HG03139 (cell line): ENCODE measurements at regions not wholly inside any gene's neighbourhood (a gene's known extent, or its start where the extent isn't known, plus 50 kb on each side); places are given as distances from the start of the nearest gene placed in this dataset.
A peak's percentile ranks its signal among the peaks of the same experiment; 100 is the strongest.
"Not testable (repeated sequence)": the region's sequence is repeated elsewhere in the genome, so short reads cannot be mapped to it uniquely, and the experiment has no call there.

Experiments
- ATAC-seq: cut with Tn5 transposase; IDR thresholded peaks from one replicate; pipeline ENCODE4 v1.9.1; 2021; ENCODE audit not compliant: unreplicated experiment

DNA sequence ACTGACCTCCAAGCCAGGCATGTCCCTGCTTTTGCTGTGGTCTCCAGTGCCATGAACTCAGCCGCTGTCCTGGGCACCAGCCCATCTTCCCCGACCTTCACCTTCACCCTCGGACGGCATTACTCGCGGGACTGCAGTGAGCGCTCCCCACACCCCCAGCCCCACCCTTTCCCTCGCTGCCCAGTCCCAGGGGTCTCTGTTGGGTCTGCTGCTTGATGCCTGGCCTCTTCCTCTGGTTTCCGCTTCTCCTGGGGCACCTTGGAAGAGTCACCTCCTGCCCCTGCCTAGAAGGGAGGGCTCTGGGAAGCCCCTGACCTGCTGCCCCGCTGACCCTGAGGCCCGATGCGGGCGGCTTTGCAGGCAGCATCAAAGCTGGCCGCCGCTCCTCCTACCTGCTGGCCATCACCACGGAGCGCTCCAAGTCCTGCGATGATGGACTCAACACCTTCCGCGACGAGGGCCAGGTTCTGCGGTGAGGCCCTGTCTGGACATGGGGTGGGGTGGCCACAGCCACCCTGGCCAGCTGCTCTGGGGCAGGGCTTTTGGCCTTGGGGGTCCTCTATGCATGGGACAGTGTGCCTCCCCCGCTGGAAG is 102.3 kb downstream of the ZNF267 start:
- ATAC-seq: not testable (repeated sequence)

DNA sequence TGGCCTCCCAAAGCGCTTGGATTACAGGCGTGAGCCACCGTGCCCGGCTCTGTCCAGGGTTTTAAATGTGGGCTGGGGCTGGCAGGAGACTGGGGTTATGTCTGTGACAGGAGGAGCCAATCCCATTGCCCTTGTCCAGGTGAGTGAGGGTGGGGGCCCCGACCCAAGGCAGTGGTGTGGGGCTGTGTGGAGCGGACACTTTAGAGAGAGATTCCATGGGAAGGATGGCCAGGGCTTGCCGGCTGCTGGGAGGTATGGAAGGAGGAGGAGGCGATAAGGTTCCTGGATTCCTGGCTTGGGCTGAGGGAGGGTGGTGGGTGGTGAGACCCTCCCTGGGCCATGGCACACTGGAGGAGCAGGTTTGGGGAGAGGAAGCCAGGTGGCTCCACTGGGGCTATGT is 104.9 kb downstream of the ZNF267 start:
- ATAC-seq: not testable (repeated sequence)

DNA sequence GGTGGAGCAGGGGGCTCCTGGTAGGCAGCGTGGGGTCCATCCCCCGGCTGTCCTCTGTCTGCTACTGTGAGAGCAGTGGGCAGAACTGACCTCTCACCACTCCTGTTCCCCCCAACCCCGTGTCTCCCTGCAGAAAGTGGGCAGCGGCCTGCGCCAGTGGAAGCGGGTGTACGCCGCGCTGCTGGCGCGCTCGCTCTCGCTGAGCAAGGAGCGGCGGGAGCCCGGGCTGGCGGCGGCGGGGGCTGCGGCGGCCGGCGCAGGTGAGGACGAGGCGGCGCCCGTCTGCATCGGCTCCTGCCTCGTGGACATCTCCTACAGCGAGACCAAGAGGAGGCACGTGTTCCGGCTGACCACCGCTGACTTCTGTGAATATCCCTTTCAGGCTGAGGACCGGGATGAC is 108.1 kb downstream of the ZNF267 start:
- ATAC-seq: not testable (repeated sequence)

DNA sequence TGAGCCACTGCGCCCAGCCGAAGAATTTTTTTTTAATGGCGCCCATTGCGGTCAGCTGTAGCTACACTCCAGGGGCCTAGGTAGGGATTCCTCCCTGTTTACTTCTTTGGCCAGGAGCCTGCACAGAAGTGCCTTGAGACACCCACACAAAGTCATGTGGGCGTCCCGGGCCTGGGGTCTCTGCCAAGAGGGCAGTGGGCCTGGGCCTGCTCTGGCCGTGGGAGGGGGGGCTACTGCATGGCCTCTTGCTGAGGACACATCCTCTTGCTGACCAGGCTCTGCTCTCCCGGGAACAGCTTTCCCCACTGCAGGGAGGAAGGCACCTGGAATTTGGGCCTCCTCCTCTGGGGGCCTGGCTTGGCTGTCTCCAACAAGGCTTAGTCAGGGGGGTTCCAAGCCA is 109.4 kb downstream of the ZNF267 start:
- not testable (repeated sequence) for ATAC-seq

DNA sequence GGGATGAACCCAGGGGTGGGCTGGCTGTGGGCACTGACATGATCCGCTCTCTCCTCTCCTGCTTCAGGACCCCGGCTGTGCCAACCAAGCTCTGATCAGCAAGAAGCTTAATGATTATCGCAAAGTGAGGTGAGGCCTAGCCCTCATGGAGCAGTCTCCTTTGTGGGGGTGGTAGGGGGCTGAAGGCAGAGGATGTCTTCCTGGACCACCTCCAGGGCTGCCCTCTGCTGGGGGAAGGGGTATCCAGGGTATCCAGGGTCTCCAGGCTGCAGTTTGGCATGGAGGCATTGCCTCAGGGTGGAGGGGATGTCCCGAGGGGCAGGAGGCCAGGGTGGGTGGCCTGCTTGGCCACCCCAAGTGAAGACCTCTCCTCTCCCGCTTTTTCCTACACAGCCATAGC is 110.1 kb downstream of the ZNF267 start:
- ATAC-seq: not testable (repeated sequence)

DNA sequence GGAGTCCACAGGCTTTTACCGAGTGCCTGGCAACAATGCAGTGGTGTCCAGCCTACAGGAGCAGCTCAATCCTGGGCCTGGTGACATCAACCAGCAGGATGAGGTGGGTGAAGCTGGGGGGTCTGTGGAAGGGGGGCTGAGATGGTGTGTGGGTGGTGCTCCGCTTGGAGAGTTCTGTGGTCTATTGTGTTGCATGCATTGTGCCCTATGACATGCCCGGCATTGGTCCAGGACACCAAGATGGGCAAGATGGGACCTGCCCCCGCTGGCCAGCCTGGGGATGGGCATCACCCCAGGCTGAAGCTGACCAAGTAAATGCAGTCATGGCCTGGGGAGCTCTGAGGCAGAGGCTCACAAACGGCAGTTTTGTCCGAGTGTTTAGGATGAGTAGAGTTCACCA is 113.3 kb downstream of the ZNF267 start:
- ATAC-seq: not testable (repeated sequence)

DNA sequence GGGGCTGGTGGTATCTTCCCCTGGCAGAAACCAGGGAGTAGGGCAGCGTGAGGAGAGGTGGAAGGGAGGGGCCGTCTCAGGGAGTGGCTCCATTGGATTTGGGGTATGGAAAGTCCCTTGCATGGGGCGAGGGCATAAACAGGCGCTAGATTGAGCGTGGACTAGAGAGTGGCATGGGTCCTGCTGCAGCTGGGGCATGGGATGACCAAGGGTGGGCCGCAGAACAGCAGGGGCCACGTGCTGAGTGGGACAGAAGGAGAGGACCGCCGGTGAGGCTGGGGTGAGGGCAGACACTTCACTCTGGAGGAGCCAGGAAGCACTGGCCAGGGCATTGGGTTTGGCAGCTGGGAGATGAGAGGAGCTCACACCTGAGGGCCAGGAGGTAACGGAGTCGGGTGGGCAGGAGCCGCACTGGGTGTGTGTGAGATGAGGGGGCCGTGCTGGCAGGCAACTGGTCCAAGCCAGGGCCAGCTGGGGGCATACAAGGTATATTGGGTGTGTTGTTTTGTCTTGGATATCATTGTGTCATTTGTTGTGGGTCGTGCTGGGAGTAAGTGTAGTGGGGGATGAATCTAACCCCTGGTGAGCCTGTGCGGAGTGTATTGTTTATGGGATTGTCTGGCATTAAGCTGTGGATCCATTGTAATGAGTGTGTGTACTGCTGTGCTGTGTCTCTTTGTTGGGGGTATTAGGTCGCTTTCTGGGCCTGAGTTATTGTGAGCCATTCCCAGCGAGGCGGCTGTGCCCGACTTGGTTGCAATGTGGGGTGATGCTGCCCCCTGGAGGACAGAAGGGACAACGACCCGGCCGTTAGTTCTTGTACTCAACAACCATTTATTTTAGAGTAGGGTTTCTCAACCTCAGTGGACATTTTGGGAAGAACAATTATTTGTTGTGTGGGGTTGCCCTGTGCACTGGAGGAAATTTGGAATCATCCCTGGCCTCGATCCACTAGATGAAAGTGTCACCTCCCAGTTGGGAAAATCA is 115.3 kb downstream of the ZNF267 start:
- peak; percentile 54 for ATAC-seq

DNA sequence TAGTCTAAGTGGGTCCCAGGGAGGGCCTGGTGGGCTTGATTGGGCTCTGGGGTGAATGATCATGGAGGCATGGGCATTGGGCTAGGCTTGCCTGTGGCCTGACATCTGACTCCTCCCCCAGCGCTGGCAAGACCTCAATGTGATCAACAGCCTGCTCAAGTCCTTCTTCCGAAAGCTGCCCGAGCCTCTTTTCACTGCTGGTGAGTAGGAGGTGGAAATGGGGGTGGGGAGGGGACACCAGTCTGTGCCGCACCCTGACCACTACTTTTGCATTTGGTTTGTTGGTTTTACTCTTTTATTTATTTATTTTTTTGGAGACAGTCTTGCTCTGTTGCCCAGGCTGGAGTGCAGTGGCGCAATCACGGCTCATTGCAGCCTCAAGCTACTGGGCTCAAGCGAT is 116.7 kb downstream of the ZNF267 start:
- not testable (repeated sequence) for ATAC-seq

DNA sequence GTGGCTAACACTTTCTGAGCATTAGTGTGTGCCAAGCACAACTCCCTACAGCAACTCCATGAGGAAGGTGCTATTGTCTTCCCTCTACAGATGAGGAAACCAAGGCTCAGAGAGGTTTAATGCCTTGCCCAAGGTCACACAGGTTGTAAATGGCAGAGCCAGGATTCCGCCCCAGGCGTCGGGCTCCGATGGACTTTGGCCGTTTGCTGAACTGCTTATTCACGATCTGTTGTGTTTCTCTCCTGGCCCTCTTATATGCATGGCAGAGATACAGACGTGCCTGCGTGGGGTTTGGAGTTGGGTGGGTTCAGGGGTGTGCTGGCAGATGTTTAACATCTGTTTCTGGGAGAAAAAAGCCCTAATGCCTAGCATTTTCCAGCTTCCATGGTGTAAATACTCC is 117.4 kb downstream of the ZNF267 start:
- ATAC-seq: not testable (repeated sequence)

DNA sequence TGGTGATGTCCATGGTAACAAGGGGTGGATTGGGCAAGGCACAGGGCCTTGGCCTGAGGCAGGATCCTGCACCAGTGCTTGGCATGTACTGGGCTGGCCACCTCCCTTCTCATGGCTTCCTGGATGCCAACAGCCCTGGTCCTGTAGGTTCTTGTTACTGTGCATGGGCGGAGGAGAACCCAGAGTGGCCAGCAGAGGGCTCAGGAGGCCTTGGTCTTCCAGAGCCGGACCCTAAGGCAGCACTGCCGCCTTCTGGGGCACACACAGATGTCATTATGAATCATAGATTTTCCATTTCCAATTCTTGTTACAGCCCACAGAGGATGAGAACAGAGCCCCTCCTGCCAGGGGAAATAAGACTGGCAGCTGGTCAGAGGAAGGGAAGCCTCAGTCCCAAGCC is 122.7 kb downstream of the ZNF267 start:
- ATAC-seq: not testable (repeated sequence)

DNA sequence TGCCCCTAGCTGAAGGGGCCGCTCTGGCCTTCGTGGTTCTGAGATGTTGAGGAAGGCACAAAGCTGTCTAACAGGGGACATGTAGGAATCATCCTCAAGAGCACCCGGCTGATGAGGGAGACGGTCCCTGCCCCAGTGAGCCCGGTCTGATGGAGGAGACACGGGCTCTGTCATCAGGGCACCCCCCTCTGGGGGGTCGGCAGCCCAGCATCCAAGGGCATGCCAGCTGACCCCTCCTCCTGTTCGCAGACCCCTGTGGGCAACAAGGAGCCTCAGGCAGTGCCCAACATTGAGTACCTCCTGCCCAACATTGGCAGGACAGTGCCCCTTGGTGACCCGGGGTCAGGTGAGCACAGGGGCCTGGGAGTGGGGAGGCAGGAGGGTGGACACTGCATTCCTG is 128.9 kb downstream of the ZNF267 start:
- not testable (repeated sequence) for ATAC-seq

DNA sequence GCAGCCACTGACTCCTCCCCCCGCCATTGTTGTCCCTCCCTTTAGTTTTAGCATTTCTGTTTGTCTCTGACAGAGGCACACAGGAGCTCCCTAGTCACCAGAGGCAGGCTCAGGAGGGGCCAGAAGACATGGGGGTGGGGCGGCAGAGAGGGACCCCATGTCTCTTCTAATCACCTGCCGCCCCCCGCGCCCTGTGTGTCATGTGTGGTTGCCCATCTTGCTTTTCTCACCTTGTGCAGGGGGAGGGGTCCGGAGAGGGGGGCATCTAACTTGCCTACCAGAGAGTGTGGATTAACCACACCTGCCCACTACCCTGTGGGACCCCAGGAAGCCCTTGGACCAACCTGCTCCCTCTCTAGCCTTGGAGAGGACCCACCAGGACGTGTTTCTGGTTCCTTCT is 130.2 kb downstream of the ZNF267 start:
- ATAC-seq: not testable (repeated sequence)

DNA sequence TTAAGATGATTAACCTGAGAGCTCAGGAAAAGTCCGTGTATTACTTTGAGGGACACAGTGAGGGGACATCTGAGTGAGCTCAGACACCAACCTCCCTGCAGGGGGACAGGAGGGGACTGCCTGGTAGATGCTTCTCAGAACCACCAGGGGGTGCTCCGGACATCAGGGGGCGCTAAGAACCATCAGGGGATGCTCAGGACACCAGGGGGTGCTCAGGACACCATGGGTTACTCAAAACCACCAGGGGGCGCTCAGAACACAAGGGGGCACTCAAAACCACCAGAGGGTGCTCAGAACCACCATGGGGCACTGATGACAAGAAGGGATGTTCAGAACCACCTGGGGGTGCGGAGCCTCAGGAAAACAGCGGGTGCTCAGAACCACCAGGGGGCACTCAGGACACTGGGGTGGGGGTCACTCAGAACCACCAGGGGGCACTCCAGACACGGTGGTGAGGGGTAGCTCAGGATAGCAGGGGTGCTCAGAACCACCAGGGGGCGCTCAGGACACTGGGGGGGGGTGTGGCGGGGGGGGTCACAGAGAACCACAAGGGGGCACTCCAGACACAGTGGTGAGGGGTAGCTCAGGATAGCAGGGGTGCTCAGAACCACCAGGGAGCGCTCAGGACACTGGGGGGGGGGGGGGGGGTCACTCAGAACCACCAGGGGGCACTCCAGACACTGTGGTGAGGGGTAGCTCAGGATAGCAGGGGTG is 165.3 kb downstream of the ZNF267 start:
- not testable (repeated sequence) for ATAC-seq

DNA sequence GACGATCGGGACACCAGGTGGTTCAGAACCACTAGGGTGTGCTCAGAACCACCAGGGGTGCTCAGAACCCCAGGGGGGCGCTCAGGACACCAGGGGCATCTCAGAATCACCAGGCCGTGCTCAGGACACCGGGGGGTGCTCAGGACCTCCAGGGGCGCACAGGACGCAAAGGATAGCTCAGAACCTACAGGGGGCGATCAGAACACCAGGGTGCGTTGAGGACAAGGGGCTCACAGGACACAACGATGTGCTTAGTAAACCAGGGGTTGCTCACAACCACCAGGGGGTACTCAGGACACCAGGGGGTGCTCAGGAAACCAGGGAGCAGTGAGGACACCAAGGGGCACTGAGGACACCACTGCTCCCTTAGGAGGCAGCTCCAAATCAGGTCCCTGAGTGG is 166.3 kb downstream of the ZNF267 start:
- not testable (repeated sequence) for ATAC-seq

DNA sequence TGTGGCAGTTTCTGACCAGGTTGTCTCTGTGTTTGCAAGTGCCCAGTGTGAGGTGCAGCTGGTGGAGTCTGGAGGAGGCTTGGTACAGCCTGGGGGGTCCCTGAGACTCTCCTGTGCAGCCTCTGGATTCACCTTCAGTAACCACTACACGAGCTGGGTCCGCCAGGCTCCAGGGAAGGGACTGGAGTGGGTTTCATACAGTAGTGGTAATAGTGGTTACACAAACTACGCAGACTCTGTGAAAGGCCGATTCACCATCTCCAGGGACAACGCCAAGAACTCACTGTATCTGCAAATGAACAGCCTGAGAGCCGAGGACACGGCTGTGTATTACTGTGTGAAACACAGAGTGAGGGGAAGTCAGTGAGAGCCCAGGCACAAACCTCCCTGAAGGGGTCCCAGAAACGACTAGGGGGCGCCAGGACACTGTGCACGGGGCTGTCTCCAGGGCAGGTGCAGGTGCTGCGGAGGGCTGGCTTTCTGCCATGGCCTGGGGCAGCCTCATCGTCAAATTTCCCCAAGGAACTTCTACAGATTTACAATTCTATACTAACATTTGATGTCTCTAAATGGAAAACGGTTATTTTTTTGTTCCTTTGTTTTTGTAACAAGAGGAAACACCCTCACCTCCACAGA is 187.0 kb upstream of the TP53TG3D start:
- not testable (repeated sequence) for ATAC-seq

DNA sequence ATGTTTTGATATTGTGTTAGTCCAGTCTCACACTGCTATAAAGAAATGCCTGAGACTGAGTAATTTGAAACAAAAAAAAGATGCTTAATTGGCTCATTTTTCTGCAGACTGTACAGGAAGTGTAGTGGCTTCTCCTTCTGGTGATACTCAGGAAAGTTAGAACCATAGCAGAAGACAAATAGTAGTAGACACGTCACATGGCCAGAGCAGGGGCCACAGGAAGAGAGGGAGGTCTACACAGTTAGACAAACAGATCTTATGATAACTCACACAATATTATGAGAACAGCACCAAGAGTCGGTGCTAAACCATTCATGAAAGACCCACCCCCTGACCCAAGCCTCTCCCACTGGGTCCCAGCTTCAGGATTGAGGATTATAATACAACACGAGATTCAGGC is 181.5 kb upstream of the TP53TG3D start:
- ATAC-seq: not testable (repeated sequence)

DNA sequence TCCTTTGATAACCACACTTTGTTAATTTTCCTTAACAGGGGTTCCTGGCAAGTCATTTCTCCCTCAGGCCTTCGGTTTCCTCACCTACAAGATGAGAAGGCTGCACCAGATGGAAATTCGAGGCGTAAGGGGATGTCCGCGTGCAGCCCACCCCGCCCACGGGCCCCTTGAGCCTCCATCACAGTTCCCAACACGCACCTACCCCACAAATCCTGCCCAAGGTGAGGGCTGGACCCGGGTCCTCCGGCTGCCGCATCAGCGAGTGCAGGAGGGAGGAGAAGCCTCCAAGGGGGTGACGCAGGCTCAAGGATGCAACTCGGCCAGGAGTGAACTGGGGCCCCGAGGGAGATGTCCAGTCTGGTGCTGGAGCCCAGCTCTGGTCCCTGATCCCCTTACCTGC is 169.2 kb upstream of the TP53TG3D start:
- not testable (repeated sequence) for ATAC-seq

DNA sequence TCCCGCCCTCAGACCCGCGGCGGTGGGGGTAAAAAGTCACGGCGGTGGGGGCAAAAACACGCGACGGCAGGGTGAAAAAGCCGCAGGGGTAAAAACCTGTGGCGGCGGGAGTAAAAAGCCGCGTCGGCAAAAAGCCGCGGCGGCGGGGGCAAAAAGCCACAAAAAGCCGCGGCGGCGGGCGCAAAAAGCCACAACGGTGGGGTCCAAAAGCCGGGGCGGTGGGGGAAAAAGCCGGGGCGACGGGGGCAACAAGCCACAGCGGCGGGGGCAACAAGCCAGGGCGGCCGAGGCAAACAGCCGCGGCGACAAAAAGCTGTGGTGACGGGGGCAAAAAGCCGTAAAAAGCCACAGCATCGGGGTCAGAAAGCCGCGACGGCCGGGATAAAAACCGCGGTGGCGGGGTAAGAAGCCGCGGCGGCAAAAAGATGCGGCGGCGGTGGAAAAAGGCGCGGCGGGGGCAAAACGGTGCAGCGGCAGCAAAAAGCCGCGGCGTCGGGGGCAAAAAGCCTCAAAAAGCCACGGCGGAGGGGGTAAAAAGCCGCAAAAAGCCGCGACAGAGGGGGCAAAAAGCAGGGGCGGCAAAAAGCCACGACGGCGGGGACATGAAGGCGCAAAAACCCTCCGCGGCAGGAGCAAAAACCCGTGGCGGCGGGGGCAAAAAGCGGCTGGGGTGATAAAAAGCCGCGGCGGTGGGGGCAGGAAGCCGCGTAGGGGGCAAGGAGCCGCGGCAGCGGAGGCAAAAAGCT is 168.3 kb upstream of the TP53TG3D start:
- ATAC-seq: not testable (repeated sequence)

DNA sequence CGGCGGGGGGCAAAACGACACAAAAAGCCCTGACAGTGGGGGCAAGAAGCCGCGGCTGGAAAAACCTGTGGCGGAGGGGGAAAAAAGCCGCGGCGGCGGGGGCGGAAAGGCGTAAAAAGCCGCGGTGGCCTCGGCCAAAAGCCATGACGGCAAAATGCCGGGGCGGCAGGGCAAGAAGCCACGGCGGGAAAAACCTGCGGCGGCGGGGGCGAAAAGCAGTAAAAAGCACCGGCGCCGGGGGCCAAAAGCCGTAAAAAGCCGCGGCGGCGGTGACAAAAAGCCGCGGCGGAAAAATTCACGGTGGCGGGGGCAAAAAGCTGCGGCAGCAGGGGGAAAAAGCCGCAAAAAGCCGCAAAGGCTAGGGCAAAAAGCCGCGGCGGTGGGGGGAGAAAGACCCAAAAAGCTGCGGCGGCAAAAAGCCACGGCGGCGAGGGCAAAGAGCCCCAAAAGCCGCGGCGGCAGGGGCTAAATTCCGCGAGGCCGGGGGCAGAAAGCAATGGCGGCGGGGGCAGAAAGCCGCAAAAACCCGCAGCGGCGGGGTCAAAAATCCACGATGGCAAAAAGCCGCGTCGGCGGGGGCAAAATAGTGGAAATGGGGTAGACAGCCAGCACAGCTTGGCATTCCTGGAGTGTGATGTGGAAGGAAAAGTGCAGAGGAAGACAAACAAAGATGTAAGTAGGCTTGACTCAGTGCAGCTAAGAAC is 167.5 kb upstream of the TP53TG3D start:
- not testable (repeated sequence) for ATAC-seq

DNA sequence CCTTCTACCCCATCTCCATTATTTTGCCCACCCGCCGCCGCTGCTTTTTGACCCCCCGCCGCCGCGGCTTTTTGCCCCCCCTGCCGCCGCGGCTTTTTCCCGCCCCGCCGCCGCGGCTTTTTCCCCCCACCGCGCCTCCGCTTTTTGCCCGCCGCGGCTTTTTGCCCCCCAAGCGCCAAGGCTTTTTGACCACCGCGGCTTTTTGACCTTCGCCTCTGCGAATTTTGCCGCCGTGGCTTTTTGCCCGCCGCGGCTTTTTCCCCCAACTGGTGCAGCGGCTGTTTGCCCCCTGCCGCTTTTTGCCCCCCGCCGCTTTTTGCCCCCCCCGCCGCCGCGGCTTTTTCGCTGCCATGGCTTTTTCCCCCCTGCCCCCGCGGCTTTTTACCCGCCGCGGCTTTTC is 137.5 kb upstream of the TP53TG3D start:
- ATAC-seq: not testable (repeated sequence)
